LoVo (cell line): ENCODE measurements at regions not wholly inside any gene's neighbourhood (a gene's known extent, or its start where the extent isn't known, plus 50 kb on each side); places are given as distances from the start of the nearest gene placed in this dataset.
A peak's percentile ranks its signal among the peaks of the same experiment; 100 is the strongest.
"Not testable (repeated sequence)": the region's sequence is repeated elsewhere in the genome, so short reads cannot be mapped to it uniquely, and the experiment has no call there.

Experiments
- DNase-seq: peaks from one replicate; pipeline ENCODE4 v3.0.0-alpha.2; 2016; ENCODE audit warnings: low spot score

DNA sequence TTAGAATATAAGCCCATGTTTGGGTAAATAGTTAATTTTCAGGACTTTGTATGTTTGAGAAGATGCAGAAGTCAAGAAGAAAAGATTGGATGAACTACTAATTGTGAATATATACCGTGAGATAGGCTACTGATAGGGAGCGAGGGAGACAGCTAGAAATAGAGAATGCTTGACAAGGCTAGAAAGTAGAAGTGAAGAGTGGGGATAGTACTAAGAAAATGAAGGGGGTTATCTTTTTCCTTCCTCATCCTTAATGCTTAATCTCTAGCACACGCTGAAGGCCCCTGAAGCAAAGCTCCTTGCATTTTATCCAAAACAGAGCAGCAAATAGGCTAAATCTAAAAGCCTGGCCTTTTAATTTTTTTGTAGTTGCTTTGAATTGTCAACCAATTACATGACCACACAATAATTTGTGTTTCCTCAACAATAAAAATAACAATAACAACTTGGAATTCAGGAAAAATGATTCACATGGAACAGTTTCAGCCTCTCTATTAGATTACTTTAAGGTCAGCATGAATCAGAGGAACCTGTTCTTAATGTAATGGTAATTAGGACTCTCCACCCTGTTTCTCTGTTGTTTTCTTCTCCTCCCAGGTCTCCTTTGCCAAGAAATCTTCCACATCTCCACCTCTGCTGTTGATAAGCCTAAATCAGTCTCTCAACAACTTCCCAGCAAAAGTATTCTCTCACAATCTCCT lies 1071.3 kb upstream of the ZEB2 start:
- no peak for DNase-seq

DNA sequence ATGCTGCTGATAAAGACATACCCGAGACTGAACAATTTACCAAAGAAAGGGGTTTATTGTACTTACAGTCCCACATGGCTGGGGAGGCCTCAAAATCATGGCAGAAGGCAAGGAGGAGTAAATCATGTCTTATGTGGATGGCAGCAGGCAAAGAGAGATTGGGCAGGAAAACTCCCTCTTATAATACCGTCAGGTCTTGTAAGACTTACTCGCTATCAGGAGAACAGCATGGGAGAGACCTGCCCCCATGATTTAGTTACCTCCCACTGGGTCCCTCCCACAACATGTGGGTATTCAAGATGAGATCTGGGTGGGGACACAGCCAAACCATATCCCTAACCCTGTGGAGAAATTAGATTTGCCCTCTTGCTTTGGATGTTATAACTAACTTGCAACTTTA lies 1068.0 kb upstream of the ZEB2 start:
- DNase-seq = no peak

DNA sequence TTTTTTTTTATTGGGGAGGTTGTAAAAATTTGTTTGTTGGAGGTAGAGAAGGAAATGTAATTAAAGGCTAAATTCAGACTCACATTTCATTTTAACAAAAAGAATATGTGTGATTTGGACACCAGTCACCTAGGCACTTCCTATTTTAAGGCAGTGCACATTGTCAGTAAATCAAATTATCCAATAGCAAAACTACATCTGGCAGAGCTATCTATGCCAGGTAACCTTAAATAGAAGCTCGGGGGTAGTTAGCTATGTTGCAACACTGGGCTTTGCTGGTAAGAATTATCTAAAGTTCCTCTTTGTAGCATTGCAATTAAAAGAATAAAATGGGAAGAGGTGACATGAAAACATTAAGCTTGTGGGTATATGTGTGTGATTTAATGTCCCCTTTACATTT lies 1064.4 kb upstream of the ZEB2 start:
- no peak for DNase-seq

DNA sequence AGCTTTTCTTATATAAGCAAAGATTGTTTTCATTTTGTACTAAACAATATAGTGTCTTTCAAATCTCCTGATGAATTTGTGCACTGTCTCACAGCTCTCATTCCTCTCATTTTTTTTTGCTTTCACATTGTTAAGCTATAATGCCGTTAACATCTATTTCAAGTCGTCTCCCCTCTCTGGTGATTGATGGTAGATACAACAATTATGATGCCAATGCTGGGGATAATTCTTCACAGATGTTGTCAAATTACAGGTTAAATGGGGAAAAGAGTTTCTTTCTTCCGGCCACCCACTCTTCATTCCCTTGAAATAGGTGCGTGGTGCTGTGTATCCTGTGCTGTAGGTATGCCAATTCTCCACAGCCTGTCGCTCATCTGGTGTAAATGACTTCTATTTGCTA lies 1053.7 kb upstream of the ZEB2 start:
- no peak for DNase-seq

DNA sequence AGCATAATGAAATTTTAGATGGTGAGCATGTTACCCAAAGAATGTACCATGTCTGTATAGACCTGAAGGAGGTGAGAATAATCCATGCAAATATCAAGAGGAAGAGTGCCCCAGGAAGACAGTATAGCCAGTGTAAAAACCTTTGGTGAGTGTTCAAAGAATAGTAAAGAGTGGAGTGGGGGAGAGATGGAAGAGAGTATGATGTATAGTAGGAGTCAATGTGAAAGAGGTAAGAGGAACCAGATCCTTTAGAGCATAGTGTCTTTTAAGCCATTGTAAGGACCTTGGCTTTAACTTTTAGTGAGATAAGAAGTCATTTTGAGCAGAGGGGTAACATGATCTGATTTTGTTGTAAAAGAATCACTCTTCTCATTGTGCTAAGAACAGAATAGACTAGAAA lies 1052.3 kb upstream of the ZEB2 start:
- DNase-seq = no peak

DNA sequence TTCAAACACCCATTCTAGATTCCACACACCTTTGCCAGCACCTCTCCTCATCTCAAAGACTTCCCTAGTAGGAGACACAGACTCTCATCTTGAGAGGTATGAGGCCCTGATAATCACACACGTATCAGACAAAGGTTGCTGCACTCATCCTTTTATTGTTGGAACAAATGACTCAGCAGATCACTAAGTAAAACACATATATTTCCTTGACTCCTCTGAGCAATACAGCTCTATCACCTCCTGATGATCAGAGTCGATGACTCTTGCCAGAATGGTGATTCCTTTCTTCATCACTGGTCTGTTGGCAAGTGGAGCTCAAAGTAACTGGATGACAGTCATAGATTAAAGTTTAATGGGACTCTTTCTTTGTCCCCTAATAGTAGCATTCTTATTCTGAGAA lies 1049.2 kb upstream of the ZEB2 start:
- no peak for DNase-seq

DNA sequence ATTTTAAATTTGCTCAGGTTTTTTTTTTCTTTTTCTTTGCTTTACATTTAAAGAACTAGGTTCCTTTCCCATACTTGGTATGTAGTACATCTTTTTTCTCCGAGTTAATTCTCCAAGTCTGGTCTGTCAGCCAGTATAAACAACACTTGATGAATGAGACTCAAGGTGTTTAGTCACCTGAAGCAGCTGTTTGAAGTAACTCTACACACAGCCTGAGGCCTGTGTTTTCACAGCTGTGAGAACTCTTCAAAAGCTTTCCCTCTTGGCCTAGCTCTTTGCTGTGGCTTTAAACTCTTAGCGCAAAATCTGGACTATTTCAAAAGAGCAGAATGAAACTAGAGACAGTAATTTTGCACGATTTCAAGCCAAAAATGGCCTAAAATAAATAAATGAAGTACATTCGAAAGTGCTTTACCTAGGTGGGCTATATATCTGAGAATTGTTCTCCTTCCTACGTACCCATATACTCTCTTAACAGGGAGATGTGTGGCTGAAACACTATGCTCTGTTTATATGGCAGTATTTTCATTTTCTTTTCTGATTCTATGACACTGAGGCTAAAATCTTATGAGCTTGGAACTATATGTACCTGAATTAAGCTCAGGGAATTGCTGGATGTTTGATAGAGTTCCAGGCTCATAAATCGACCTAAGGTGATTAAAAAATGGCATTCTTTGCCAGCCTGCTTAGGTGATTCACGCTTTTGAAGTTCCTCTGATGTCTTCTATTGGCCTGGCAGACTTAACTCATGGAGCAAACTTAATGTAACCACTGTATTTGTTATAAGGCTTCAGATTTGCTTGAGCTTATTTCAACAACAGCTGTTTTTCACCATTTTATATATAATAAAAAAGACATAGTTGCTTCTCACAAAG lies 1044.1 kb upstream of the ZEB2 start:
- DNase-seq = peak; percentile 8

DNA sequence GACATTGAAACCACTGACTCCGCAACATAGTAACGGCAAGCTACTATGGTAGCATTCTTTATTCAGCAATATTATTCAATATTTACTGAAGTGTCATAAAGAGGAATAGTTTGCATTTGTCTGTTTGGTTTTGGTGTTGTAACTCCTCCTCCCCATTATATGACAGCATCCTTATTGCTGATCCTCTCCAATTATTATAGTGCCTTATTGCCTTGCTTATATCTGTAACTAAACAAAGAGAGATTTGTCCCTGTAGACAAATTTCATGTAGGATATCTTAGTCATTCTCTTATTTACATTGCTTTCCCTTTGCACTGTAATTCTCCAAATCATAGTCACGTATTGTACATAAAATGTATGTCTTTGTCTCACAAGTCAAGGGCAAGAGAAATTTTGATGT lies 1041.2 kb upstream of the ZEB2 start:
- DNase-seq = no peak

DNA sequence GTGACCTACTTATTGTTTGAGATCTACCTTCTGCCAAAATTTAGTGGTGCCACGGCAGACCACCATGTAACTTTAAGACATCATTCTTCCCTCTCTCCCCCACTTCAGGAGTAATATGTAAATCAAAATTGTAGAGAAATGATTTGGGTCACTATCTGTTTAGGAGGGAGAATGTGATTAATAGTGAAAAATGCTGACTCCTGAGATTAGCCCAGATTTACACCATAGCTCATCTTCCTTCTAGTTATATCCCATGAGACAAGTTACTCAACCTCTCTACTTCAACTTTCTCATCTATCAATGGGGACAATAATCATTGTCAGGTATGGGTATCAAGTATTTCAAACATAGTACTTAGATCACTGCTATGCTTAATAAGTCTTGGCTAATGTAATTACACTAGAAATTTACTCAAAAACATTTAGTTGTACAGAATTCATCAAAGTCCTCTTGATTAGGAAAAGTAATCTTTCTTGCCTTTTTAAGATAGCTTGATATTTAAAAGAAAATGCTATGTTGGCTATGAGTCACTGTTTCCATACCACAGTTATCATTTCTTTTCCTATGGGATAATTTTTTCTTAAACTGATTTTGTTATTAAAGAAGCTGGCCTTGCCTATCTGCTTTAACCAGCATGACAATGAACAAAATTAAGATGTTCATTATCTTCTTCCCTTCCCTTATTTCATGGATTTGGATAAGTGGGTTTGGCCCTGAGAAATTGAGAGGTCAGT lies 1038.9 kb upstream of the ZEB2 start:
- no peak for DNase-seq

DNA sequence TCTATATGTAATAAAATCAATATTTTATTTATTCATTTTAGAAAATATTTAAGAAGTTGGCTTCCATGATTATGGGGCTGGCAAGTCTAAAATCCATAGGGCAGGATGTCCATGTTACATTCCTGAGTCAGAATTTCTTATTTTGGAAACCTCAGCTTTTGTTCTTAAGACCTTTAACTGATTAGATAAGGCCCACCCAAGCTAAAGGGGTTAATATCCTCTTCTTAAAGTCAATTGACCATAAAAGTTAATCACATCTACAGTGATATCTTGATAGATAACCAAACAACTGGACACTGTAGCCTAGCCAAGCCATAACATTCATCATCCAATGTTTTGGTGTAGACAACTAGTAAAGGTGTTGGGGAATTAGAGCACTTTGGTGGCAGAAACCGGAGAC lies 1035.4 kb upstream of the ZEB2 start:
- no peak for DNase-seq

DNA sequence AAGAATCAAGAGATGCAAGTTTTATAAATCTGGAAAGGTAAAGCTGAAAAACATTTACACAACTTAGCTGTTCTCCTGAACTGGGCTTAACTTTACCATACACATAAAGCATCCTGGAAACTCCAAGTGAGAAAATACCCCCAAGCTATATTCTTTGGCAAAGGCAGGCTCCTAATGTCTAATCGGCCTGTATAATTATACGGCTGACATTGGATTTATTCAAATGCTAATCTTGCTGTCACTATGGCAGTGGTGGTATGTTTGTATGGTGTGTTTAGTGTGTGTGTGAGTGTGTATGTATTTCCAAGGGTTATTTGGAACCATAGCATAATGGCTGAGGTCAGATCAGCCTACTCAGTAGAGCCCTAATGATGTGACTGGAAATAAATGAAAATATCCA lies 1031.8 kb upstream of the ZEB2 start:
- DNase-seq = no peak

DNA sequence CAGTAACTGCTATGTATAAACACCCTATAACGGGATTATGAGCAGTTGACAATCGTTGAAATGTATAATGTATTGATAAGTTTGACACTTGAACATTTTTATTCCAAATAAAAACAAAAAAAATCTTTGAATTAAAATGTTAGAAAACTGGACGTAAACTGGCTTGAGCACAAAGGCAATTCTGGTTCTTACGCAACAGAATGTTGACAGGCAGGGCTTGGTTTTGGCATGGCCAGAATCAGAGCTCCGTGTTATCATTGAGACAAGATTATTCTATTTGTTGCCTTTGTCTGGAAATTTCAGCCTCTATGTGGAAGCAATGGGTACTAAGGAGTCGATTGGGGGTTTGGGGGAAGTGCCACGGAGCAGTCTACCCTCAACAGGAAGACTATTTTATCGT lies 1028.6 kb upstream of the ZEB2 start:
- DNase-seq = no peak

DNA sequence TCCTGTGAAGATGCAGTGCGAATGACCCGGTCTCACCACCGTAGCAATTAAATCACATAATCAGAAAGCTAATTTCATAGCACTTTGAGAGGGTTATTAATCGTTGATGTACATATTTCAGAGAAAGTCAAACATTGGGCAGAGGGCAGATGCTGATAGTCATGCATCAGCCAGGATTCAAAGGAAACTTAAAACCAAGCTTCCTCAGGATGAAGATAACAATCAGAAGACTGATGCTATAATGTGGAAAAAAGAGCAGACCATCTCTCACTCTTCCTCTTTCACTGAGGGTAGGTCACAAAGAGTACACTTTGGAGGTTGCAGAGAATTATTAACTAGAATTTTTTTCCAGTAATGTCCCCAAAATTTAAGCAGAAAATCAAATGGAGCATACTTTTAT lies 1027.7 kb upstream of the ZEB2 start:
- no peak for DNase-seq

DNA sequence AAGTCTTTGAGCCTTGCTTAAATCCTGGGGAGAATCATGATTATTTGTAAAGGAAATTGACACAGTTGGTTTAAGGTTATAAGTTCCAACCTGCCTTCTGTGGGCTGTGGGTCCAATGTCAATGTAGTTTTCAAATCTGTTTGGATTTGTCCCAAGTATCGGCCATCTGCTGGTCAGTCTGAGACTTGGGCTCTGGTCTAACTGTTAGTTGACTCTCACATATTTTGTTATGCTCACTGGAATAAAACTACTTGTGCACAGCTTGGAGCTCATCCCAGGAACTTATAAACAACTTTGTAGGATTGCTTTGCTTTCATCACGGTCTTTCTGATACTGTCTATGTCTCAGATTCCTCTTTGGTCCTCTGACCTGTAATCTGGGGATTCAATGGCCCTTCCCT lies 1026.2 kb upstream of the ZEB2 start:
- no peak for DNase-seq

DNA sequence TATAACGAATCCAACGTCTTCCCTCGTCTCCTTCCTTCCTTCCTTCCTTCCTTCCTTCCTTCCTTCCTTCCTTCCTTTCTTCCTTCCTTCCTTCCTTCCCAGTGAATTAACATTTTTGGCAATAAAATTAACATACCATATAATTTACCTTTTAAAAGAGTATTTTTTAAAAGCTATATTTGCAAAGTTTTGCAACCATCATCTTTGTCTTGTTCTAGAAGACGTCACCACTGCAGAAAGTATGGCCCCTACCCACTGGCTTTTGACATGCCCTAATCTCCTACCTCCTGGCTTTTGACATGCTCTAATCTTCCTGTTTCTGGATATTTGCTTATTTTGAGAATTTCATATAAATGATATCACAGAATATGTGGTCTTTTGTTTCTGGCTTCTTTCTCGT lies 1023.9 kb upstream of the ZEB2 start:
- DNase-seq = no peak

DNA sequence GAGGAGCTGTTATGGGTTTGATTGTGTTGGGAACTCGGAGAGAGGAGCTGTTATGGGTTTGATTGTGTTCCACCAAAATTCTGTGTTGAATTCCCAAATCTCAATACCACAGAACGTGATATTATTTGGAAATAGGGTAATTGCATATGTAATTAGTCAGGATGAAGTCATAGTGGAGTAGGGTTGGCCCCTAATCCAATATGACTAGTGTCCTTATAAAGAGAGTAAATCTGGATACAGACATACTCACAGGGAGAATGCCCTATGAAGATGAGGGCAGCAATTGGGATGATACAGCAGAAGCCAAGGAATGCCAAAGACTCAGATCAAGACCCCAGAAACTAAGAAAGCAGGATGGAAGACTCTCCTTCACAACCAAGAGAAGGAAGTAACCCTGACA lies 1023.2 kb upstream of the ZEB2 start:
- DNase-seq = no peak

DNA sequence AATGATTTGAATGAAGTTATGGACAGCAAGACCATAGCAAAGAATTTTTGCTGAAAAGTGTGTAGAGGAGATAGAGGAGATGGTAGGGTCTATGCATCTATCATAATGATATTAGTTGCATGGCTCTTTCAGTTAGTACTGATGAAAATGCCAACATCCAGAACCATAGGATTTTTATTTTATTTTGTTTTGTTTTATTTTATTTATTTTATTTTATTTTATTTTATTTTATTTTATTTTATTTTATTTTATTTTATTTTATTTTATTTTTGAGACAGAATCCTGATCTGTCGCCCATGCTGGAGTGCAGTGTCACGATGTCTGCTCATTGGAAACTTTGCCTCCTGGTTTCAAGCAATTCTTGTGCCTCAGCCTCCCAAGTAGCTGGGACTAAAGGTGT lies 1021.1 kb upstream of the ZEB2 start:
- DNase-seq = no peak

DNA sequence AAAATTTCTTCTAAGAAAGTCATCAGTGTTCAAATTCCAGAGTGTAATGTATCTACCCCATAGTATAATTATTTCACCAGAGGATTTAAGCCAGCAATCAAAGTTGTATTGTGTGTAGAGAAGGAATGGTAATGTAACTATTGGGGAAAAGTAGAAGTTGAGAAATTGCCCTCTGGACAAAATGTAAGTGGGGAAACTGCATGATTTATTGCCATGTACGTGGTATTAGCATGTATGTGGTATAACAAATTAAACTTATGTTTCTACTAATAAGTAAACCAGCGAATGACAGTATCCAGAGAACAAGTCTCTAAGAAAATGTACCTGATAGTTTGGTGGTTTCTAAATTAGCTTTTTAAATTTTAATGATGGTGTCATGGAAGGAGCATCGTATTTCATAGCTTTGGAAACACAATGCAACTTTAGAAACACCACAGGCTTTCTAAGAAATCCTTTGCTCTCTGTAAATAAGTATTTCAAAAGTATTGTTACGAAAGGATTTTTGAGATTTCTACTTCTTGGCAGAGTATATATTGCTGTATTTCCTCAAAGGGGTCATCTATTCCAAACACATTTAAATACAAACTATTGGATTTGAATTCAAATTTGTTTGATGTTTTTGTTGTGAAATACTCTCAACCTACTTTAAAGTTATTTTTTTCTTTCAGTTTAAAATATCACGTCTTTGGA lies 1018.9 kb upstream of the ZEB2 start:
- no peak for DNase-seq

DNA sequence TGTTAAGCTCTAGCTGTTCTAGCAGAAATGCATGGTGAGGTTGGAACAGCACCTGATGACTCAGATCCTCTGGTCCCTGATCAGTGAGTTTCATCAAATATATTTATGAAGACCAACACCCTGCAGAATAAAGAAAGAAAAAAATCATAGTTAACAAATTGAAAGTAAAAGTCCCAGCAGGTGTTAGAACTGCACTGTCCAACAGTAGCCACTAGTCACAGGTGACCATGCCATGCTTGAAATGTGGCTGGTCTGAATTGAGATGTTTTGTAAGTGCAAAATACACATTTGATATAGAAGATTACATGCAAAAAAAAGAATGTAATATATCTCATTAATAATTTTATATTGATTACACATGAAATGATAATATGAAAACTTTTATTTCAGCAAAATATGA lies 1010.7 kb upstream of the ZEB2 start:
- DNase-seq = no peak

DNA sequence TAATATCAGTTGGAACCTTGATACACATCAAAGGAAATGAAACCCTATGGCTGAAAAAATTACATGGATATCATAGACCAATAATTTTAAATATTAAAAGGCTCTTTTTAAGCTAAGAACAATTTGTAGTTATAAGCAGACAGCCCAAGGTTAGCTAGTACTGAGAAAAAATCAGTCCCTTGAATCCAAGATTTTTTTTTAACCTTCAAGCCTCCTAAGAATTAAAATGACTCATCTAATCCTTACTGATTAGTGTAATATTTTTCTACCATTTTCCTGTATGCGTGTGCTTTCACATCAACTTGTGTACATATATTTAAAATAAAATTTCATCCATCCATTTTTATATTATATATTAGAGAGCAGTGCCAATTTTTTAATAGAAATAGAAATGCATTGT lies 1004.9 kb upstream of the ZEB2 start:
- DNase-seq = no peak

DNA sequence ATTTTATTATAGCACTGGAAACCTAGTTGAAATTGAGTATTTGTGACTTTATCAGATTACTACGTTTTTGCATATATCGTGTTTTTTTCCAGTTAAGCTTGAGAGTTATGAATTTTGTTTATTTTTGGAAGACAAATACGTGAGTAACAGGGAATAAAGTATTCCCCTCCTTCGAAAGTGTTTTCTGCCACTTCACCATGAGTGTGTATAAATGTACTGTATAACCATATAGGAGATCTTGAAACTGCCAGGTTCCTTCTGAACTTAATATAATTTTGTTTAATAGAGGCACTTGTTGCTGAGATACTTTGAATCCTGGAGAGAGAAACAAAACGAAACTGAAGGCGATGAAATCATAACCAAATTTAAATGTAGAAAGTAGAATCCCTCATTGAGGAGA lies 1004.4 kb upstream of the ZEB2 start:
- DNase-seq = no peak

DNA sequence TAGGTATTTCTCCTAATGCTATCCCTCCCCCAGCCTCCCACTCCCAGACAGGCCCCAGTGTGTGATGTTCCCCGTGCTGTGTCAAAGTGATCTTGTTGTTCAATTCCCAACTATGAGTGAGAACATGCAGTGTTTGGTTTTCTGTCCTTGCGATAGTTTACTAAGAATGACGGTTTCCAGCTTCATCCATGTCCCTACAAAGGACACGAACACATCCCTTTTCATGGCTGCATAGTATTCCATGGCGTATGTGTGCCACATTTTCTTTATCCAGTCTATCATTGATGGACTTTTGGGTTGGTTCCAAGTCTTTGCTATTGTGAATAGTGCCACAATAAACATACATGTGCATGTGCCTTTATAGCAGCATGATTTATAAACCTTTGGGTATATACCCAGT lies 999.3 kb upstream of the ZEB2 start:
- DNase-seq = not testable (repeated sequence)

DNA sequence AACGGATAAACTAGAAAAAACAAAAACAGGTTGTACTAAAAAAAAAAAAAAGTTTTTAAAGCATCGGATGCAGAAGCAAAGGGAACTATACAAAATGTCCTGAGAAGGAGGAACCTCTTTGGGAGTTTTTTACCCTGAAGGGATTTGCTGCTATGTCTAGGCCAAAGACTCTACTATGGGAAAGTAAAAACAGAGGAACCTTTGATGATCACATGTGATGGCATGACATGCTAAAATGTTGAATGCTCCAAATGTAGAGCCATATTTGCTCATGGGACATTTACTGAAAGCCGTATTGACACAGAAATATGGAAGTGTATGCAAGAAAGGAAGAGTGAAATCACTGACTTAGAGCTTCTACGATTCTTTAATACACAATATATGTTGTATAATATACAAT lies 992.0 kb upstream of the ZEB2 start:
- no peak for DNase-seq
